ENCODE measurements at regions not wholly inside any gene's neighbourhood (a gene's known extent, or its start where the extent isn't known, plus 50 kb on each side); places are given as distances from the start of the nearest gene placed in this dataset.

GRCh38 chr2:22194218-22194617, 1070.5 kb downstream of the TDRD15 start:
- no peaks in the 10 kb centered on the region for H3K4me1 ChIP-seq
- H3K9me3 ChIP-seq, result no peaks in the 10 kb centered on the region
- no peaks in the 10 kb centered on the region for H3K27me3 ChIP-seq
- no peak for TF ChIP-seq POLR2A (IDR thresholded peaks at IDR 0.05)
- TF ChIP-seq CTCF (IDR thresholded peaks at IDR 0.05), result no peak
- H3K4me3 ChIP-seq, result no peak overlapping the region
- no peaks in the 10 kb centered on the region for H3K36me3 ChIP-seq
- H3K27ac ChIP-seq, result no peak overlapping the region
- 69 to 95% (median 82%) methylated on average over 1 of the region's 1 CpG for WGBS, 4 donors
- DNase-seq, result no peak
- intact Hi-C loops (cut with DNase I), result no loop called here
- no peak for ATAC-seq

GRCh38 chr2:22196806-22197205, 1073.0 kb downstream of the TDRD15 start:
- TF ChIP-seq POLR2A (IDR thresholded peaks at IDR 0.05) (no peak), CTCF (IDR thresholded peaks at IDR 0.05) (no peak)
- WGBS, 4 donors, result 74 to 79% (median 77%) methylated on average over 2 of the region's 2 CpGs
- DNase-seq, result no peak

GRCh38 chr2:22198381-22199283, 1074.9 kb downstream of the TDRD15 start:
- WGBS, 4 donors, result 42 to 51% (median 46%) methylated on average over 9 of the region's 9 CpGs
- H3K27ac ChIP-seq, result no peak overlapping the region
- TF ChIP-seq POLR2A (IDR thresholded peaks at IDR 0.05), result no peak
- no peak for TF ChIP-seq CTCF (IDR thresholded peaks at IDR 0.05)
- no peak overlapping the region for H3K4me3 ChIP-seq
- no peaks in the 10 kb centered on the region for H3K36me3 ChIP-seq
- H3K27me3 ChIP-seq, result no peaks in the 10 kb centered on the region
- no peaks in the 10 kb centered on the region for H3K4me1 ChIP-seq
- intact Hi-C loops (cut with DNase I), result no loop called here
- ATAC-seq (no peak), DNase-seq (no peak)
- H3K9me3 ChIP-seq, result no peaks in the 10 kb centered on the region

More at GRCh38 chr2:22196806-22197205, 1073.0 kb downstream of the TDRD15 start:
- no peak overlapping the region for H3K4me3 ChIP-seq
- no peaks in the 10 kb centered on the region for H3K9me3 ChIP-seq
- H3K36me3 ChIP-seq, result no peaks in the 10 kb centered on the region
- H3K4me1 ChIP-seq, result no peaks in the 10 kb centered on the region
- no peak for ATAC-seq
- H3K27ac ChIP-seq, result no peak overlapping the region
- H3K27me3 ChIP-seq, result no peaks in the 10 kb centered on the region
- intact Hi-C loops (cut with DNase I), result no loop called here

- ATAC-seq, result no peak
- no peaks in the 10 kb centered on the region for H3K27me3 ChIP-seq
Observed at GRCh38 chr2:22199994-22200393, 1076.2 kb downstream of the TDRD15 start.

More at GRCh38 chr2:22199994-22200393, 1076.2 kb downstream of the TDRD15 start:
- no peaks in the 10 kb centered on the region for H3K4me1 ChIP-seq
- H3K27ac ChIP-seq, result no peak overlapping the region
- no peaks in the 10 kb centered on the region for H3K36me3 ChIP-seq
- DNase-seq, result no peak
- intact Hi-C loops (cut with DNase I), result no loop called here
- no peak for TF ChIP-seq CTCF (IDR thresholded peaks at IDR 0.05)
- no peak for TF ChIP-seq POLR2A (IDR thresholded peaks at IDR 0.05)
- no peak overlapping the region for H3K4me3 ChIP-seq
- H3K9me3 ChIP-seq, result no peaks in the 10 kb centered on the region

Data from heart left ventricle (tissue), 16 donors.